Fibroblast of lung (primary cell): ENCODE measurements at regions not wholly inside any gene's neighbourhood (a gene's known extent, or its start where the extent isn't known, plus 50 kb on each side); places are given as distances from the start of the nearest gene placed in this dataset.

Source experiments
- DNase-seq, 2 donors: peaks; one replicate each; pipeline versions ENCODE4 v3.0.0 to v3.0.0-alpha.2; 2010; ENCODE audit warnings: low read depth in 2 of 2
- H2AFZ ChIP-seq: 2 replicates; pipeline ENCODE4 v1.5.1; 2012; ENCODE audit warnings: low read length, control low read depth, inconsistent platforms
- H3K27ac ChIP-seq: 2 replicates; pipeline ENCODE4 v1.5.1; 2011; ENCODE audit warnings: low read length, control low read depth; ENCODE audit not compliant: insufficient read depth
- H3K27me3 ChIP-seq: 2 replicates; pipeline ENCODE4 v1.5.1; 2011; ENCODE audit warnings: mild to moderate bottlenecking, low read length; ENCODE audit not compliant: control insufficient read depth, insufficient read depth
- H3K36me3 ChIP-seq: 2 replicates; pipeline ENCODE4 v1.5.1; 2011; ENCODE audit warnings: low read length; ENCODE audit not compliant: control insufficient read depth, insufficient read depth
- H3K4me1 ChIP-seq: 2 replicates; pipeline ENCODE4 v1.5.1; 2011; ENCODE audit warnings: low read length; ENCODE audit not compliant: control insufficient read depth, insufficient read depth; ENCODE audit errors: extremely low read depth
- H3K4me2 ChIP-seq: 2 replicates; pipeline ENCODE4 v1.5.1; 2011; ENCODE audit warnings: low read length, control low read depth; ENCODE audit not compliant: insufficient read depth; ENCODE audit errors: extremely low read depth
- H3K4me3 ChIP-seq, 4 experiments: fragments of 200-600 bp in 1 of 4; sonication (generic) in 1 of 4; replicated peaks in 1 of 4; 2 replicates each; pipeline ENCODE4 v1.5.1; 2011 to 2016; ENCODE audit warnings: low read length in 4 of 4, low read depth in 3 of 4, mild to moderate bottlenecking in 3 of 4, control low read depth in 2 of 4, inconsistent platforms in 1 of 4, mixed read lengths in 1 of 4; ENCODE audit not compliant: insufficient read depth in 1 of 4; ENCODE audit errors: control extremely low read depth in 1 of 4
- H3K79me2 ChIP-seq: 2 replicates; pipeline ENCODE4 v1.5.1; 2012; ENCODE audit warnings: mild to moderate bottlenecking, low read length, inconsistent platforms; ENCODE audit not compliant: control insufficient read depth, insufficient read depth
- H3K9ac ChIP-seq: 2 replicates; pipeline ENCODE4 v1.5.1; 2011; ENCODE audit warnings: mild to moderate bottlenecking, low read length, control low read depth; ENCODE audit not compliant: insufficient read depth
- H3K9me3 ChIP-seq: 2 replicates; pipeline ENCODE4 v1.5.1; 2012; ENCODE audit warnings: low read depth, low read length; ENCODE audit not compliant: control insufficient read depth, insufficient read depth
- H4K20me1 ChIP-seq: 2 replicates; pipeline ENCODE4 v1.5.1; 2011; ENCODE audit warnings: low read length; ENCODE audit not compliant: control insufficient read depth, insufficient read depth; ENCODE audit errors: extremely low read depth
- CTCF ChIP-seq, 2 donors: IDR thresholded peaks in 1 of 2; conservative IDR thresholded peaks in 1 of 2; 1 replicate in 1 of 2; 2 replicates in 1 of 2; pipeline ENCODE4 v1.5.1; 2011 to 2012; ENCODE audit warnings: low read length in 2 of 2, control low read depth in 1 of 2, inconsistent platforms in 1 of 2, low read depth in 1 of 2, mild to moderate bottlenecking in 1 of 2
- EZH2 ChIP-seq: IDR thresholded peaks from 2 replicates; pipeline ENCODE4 v1.5.1; 2012; ENCODE audit warnings: low read length, control low read depth, mild to moderate bottlenecking; ENCODE audit errors: missing control alignments

GRCh38 chr1:229000187-229000586, 264.9 kb downstream of the RHOU start:
- Histone ChIP-seq H3K79me2 (no peaks in the 10 kb centered on the region), H2AFZ (no peak overlapping the region), H3K9ac (no peak overlapping the region), H4K20me1 (no peaks in the 10 kb centered on the region), H3K4me2 (no peak overlapping the region), H3K27me3 (no peaks in the 10 kb centered on the region), H3K4me1 (no peaks in the 10 kb centered on the region), H3K27ac (no peak overlapping the region), H3K4me3 (no peak overlapping the region), H3K36me3 (no peaks in the 10 kb centered on the region), H3K9me3 (no peaks in the 10 kb centered on the region)
- DNase-seq, result no peak
- TF ChIP-seq EZH2 (no peak), CTCF (conservative IDR thresholded peaks at IDR 0.05 in 1 of 2, IDR thresholded peaks at IDR 0.05 in 1 of 2; ENCODE audit: low read depth in 1 of 2, low read length in 2 of 2) (no peak)

GRCh38 chr1:229001467-229002011, 266.3 kb downstream of the RHOU start:
- Histone ChIP-seq H4K20me1 (no peaks in the 10 kb centered on the region), H3K4me3 (no peak overlapping the region), H3K9me3 (no peaks in the 10 kb centered on the region), H3K36me3 (no peaks in the 10 kb centered on the region), H2AFZ (no peak overlapping the region), H3K9ac (no peak overlapping the region), H3K27me3 (no peaks in the 10 kb centered on the region), H3K4me2 (no peak overlapping the region), H3K27ac (no peak overlapping the region), H3K79me2 (no peaks in the 10 kb centered on the region), H3K4me1 (no peaks in the 10 kb centered on the region)
- no peak for TF ChIP-seq EZH2
- no peak for TF ChIP-seq CTCF (conservative IDR thresholded peaks at IDR 0.05 in 1 of 2, IDR thresholded peaks at IDR 0.05 in 1 of 2; ENCODE audit: low read depth in 1 of 2, low read length in 2 of 2)
- DNase-seq, result no peak

- Histone ChIP-seq H3K9me3 (no peaks in the 10 kb centered on the region), H4K20me1 (no peaks in the 10 kb centered on the region), H2AFZ (no peak overlapping the region), H3K4me2 (no peak overlapping the region), H3K4me1 (no peaks in the 10 kb centered on the region), H3K4me3 (no peak overlapping the region), H3K9ac (no peak overlapping the region), H3K27ac (no peak overlapping the region), H3K79me2 (no peaks in the 10 kb centered on the region), H3K36me3 (no peaks in the 10 kb centered on the region), H3K27me3 (no peaks in the 10 kb centered on the region)
- no peak for DNase-seq
- TF ChIP-seq CTCF (conservative IDR thresholded peaks at IDR 0.05 in 1 of 2, IDR thresholded peaks at IDR 0.05 in 1 of 2; ENCODE audit: low read depth in 1 of 2, low read length in 2 of 2) (no peak), EZH2 (no peak)
Observed at GRCh38 chr1:229002037-229002436, 266.8 kb downstream of the RHOU start.
